ENCODE measurements at regions not wholly inside any gene's neighbourhood (a gene's known extent, or its start where the extent isn't known, plus 50 kb on each side); places are given as distances from the start of the nearest gene placed in this dataset.
"Not testable (repeated sequence)": the region's sequence is repeated elsewhere in the genome, so short reads cannot be mapped to it uniquely, and the experiment has no call there.

DNA sequence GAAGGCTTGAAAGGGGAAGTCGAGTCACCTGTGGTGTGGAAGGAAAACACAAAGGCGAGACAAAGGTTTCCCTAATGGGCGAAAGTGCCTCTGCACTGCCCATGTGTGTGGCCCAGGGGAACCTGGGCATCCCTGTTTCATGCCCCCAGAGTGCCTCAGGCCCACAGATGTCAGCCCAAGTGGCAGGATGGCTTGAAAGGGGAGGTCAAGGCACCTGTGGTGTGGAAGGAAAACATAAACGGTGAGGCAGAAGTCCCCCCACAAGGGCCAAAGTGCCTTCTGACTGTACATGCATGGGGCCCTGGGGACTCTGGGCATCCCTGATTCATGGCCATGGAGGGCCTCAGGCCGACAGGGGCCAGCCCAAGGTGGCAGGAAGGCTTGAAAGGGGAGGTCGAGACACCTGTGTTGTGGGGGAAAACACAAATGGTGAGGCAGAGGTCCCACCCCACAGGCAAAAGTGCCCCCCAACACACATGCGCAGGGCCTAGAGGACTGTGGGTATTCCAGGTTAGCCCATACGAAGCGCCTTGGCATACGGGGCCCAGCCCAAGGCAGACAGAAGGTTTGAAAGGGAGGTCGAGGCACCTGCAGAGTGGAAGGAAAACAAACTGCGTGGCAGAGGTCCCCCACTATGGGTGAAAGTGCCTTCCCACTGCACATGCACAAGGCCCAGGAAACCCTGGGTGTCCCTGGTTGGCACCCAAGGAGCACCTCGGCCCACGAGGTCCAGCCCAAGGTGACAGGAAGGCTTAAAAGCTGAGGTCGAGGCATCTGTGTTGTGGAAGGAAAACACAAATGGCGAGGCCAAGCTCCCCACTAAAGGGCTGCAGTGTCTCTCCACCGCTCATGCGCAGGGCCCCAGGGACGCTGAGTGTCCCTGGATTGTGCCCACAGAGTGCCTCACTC, 382.3 kb downstream of the ALG10 start:
- DNase-seq (ENCODE audit: low read depth in 3 of 3, low spot score in 1 of 3) = no peak

DNA sequence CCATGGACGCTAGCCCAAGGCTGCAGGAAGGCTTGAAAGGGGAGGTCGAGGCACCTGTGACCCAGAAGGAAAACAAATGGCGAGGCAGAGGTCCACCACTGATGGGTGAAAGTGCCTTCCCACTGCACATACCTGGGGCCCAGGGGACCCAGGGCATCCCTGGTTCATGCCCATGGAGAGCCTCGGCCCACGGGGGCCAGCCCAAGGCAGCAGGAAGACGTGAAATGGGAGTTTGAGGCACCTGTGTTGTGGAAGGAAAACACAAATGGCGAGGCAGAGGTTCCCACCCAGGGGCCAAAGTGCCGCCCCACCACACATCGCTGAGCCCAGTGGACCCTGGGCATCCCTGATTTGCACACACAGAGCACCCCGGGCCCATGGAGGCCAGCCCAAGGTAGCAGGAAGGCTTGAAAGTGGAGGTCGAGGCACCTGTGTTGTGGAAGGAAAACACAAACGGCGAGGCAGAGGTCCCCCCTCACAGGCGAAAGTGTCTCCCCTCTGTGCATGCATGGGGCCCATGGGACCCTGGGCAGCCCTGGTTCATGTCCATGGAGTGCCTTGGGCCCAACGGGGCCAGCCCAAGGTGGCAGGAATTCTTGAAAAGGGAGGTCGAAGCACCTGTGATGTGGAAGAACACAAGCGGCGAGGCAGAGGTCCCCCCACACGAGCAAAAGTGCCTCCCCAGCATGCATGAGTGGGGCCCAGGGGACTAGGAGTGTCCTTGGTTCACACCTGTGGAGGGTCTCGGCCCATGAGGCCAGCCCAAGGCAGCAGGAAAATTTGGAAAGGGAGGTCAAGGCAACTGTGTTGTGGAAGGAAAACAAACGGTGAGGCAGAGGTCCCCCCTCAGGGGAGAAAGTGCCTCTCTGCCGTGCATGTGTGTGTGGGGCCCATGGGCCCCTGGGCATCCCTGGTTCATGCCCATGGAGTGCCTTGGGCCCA, 383.3 kb downstream of the ALG10 start:
- DNase-seq (ENCODE audit: low read depth in 3 of 3, low spot score in 1 of 3) = no peak

DNA sequence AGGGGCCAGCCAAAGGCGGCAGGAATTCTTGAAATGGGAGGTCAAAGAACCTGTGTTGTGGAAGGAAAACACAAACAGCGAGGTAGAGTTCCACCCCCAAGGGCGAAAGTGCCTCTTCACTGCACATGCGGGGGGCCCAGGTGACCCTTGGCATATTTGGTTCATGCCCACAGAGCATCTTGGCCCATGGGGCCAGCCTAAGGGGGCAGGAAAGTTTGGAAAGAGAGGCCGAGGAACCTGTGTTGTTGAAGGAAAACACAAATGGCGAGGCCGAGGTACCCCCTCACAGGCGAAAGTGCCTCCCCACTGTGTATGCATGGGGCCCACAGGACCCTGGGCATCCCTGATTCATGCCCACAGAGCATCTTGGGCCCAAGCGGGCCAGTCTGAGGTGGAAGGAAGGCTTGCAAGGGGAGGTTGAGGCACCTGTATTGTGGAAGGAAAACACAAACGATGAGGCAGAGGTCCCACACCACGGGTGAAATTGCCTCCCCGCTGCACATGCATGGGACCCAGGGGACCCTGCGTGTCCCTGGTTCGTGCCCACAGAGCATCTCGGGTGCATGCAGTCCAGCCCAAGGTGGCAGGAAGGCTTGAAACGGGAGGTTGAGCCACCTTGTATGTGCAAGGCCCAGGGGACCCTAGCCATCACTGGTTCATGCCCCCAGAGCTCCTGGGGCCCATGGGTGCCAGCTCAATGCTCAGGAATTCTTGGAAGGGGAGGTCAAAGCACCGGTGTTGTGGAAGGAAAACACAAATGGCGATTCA, 384.1 kb downstream of the ALG10 start:
- DNase-seq (ENCODE audit: low read depth in 3 of 3, low spot score in 1 of 3) = no peak

DNA sequence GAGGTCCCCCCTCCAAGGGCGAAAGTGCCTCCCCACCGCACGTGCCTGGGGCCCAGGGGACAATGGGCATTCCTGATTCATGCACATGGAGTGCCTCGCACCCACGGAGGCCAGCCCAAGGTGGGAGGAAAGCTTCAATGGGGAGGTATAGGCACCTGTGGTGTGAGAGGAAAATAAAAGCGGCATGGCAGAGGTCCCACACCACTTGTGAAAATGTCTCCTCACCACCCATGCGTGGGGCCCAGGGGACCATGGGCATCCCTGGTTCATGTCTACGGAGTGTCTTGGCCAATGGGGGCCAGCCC, 384.7 kb downstream of the ALG10 start:
- no peak for DNase-seq (ENCODE audit: low read depth in 3 of 3, low spot score in 1 of 3)

DNA sequence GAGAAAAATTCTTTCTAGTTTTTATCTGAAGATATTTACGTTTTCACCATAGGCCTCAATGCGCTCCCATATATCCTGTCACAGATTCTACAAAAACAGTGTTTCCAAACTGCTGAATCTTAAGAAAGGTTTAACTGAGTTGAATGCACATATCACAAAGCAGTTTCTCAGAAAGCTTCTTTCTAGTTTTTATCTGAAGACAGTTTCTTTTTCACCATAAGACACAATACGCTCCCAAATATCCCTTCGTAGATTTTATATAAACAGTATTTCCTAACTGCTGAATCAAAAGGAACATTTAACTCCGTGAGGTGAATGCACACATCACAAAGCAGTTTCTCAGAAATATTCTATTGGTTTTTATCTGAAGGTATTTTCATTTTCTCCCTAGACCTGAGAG, 385.5 kb downstream of the ALG10 start:
- DNase-seq (ENCODE audit: low read depth in 3 of 3, low spot score in 1 of 3) = no peak

DNA sequence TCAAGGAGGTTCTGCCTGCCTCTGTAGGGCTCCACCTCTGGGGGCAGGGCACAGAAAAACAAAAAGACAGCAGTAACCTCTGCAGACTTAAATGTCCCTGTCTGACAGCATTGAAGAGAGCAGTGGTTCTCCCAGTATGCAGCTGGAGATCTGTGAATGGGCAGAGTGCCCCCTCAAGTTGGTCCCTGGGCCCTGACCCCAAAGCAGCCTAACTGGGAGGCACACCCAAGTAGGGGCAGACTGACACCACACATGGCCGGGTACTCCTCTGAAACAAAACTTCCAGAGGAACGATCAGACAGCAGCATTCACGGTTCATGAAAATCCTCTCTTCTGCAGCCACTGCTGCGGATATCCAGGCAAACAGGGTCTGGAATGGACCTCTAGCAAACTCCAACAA, 409.2 kb downstream of the ALG10 start:
- not testable (repeated sequence) for DNase-seq (ENCODE audit: low read depth in 3 of 3, low spot score in 1 of 3)
